Limb (tissue), 2 donors: ENCODE measurements at regions not wholly inside any gene's neighbourhood (a gene's known extent, or its start where the extent isn't known, plus 50 kb on each side); places are given as distances from the start of the nearest gene placed in this dataset.
A peak's percentile ranks its signal among the peaks of the same experiment; 100 is the strongest.

Experiments used
- DNase-seq, 2 donors: peaks; one replicate each; pipeline ENCODE4 v3.0.0-alpha.2; 2016; ENCODE audit errors: extremely low spot score in 2 of 2

DNA sequence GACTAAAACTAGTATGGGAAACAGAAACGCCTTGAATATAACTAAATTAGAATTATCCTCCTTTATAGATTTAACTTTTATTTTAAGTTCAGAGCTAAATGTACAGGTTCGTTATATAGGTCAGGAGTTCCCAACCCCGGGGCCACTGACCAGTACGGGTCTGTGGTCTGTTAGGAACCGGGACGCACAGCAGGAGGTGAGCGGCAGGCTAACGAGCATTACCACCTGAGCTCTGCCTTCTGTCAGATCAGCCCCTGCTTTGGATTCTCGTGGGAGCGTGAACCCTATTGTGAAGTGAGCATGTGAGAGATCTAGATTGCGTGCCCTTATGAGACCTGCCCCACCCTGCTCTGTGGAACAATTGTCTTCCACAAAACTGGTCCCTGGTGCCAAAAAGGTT is 51.0 kb downstream of the FAT4 start:
- DNase-seq, result no peak

DNA sequence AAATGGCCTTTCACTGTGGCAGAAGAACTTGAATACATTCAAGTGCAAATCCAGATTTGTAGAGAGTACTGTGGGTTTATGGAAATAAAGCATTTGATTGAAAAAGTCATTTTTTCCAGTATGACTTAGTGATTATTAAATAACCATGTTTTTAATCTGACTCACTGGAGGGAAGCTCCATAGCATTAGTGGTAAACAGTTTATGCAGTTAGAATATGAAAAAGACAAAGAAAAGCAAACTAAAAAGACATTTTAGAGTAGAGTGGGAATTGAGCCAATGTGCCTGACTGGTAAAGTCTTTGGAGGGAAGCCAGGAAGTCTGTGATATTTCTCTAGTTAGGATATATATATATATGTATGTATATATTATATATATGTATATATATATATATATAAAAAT is 53.4 kb downstream of the FAT4 start:
- peak in 1 of 2 donors; percentile 86 for DNase-seq

DNA sequence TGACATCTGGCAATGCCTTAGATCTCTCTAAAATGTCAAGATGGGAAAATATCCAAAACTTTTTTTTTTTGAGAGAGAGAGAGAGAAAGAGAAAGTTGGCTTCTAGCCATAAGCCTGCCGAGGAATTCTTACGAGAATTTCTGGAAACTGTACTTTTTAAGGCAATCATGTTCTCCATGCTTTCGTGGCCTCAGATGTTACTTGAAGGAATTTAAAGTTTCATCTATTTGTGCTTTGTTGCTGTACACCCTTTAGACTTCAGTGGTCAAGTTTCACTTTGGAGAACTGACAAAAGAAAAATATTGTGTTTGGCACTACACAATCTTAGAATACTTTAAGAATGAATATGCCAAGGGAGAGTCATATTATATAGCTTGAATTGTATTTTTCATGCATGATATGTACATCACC is 53.9 kb downstream of the FAT4 start:
- peak in 1 of 2 donors; percentile 86 for DNase-seq

DNA sequence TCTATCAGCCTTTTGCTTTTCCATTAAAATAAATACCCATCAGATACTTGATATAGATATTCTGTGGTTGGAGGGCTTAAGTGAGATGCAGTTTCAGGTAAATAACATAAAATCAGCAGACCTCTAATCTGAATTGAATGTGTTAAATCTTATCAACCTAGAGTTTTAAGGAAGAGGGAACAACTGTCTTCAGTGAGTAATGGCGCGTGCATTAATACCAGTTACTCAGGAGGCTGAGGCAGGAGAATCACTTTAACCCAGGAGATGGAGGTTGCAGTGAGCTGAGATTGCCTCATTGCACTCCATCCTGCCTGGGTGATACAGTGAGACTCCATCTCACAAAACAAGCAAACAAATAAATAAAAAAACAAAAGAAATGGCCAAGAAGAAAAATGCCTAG is 54.3 kb downstream of the FAT4 start:
- no peak for DNase-seq

- DNase-seq, result no peak
Observed at GRCh38 chr4:125370478-125370877, 55.7 kb downstream of the FAT4 start.

DNA sequence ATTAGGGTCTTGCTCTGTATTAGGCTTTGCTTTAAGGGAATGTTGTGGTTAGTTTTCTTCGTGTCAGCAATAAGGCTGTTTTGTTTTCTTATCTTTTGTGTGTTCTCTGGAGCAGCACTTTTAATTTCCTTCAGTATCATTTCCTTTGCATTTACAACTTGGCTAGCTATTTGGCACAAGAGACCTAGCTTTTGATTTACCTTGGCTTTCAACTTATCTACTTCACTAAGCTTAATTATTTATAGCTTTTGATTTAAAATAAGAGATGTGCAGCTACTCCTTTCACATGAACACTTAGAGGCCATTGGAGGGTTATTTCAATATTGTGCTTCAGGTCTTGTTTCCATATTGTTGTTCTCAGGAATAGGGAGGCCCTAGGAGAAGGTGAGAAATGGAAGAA is 68.2 kb downstream of the FAT4 start:
- DNase-seq, result no peak

- no peak for DNase-seq
Observed at GRCh38 chr4:125387770-125388169, 73.0 kb downstream of the FAT4 start.

- DNase-seq, result peak in 1 of 2 donors; percentile 58
Observed at GRCh38 chr4:125388613-125389012, 73.9 kb downstream of the FAT4 start.

- DNase-seq, result peak in 1 of 2 donors; percentile 51
Observed at GRCh38 chr4:125389713-125390112, 75.0 kb downstream of the FAT4 start.

DNA sequence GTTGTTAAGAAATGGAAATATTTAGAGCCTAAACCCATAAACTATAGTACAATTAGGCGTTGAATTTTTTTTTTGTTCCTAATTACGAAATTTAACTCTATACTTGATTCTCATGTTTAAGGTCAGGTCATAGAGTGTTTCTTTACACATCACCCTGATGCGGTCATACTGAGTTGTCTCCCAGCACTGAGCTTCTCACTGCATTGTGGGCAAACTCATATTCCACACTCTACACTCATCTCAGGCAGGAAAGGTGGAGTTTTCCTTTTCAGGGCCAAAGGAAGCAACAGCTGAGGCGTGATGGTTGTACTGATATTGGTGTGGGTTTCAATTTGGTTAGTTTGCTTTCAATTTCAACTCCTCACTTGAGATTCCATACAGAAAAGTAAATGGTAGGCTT is 75.4 kb downstream of the FAT4 start:
- DNase-seq, result no peak

DNA sequence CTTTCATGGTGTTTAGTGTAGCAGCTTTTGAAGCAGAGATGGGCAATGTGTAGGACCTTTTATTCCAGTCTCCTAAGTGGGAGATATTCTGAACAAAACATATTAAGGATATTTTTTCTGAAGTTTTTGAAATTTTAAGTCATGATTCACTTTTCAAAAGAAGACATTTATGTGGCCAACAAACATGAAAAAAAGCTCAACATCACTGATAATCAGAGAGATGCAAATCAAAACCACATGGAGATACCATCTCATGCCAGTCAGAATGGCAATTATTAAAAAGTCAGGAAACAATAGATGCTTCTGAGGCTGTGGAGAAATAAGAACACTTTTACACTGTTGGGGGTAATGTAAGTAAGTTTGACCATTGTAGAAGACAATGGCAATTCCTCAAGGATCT is 76.0 kb downstream of the FAT4 start:
- DNase-seq, result no peak

- no peak for DNase-seq
Observed at GRCh38 chr4:125392694-125393093, 77.9 kb downstream of the FAT4 start.

GRCh38 chr4:125393825-125394224 is 79.1 kb downstream of the FAT4 start:
- no peak for DNase-seq

DNA sequence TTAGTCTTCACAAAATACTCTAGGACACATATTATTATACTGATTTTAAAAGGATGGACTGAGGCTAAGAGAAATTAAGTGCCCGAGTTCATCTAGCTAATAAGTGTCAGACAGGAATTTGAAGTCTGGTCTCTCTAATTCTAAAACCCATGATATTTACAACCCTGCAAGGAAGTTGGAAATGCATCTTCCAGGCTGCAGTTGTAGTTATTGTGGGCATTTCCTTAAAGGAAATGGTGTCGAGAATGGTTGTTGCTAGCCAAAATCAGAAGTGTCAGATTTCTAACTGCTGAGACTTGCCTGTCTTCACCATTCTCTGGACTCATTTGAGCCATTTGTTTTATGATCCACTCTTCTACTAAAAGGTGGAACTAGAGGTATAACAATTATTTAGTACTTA is 82.5 kb downstream of the FAT4 start:
- DNase-seq, result no peak

GRCh38 chr4:125398263-125399002 is 83.7 kb downstream of the FAT4 start:
- no peak for DNase-seq

GRCh38 chr4:125400756-125401155 is 86.0 kb downstream of the FAT4 start:
- no peak for DNase-seq

GRCh38 chr4:125401784-125402183 is 87.0 kb downstream of the FAT4 start:
- no peak for DNase-seq

DNA sequence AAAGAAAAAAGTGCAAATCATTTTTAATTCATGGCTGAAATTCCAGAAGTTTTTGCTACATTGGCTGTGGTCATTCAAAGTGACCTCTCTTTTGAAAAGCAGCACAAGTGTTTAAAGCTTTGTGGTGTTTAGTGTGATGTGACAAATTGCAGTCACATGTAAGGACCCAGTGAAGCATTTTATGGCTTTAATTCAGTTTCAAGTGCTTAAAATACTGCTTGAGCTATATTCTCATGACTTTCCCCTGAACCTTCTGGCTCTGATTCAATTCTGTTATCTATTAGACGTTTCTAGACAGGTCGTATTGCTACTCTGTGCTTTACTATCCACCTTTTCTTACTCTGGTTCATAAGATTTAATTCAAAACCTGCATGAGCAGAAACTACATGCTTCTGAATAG is 105.8 kb downstream of the FAT4 start:
- no peak for DNase-seq

DNA sequence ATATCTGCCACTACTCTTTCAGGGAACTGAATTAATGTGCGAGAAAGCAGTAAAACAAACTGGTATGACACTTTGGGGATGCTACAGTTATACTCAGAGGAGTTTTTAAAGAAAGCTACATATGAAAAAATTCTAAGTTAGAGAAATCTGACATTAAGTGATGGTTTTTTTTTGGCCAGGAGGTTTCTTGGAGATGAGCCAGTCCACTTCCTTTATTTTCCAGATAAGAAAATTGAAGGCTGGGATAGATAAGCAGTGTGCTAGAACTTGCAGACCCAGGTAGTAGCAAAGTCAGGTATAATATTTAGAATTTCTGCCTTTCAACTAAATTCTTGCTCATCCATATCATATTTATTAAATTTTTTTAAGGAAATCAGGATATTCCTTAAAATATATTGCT is 106.8 kb downstream of the FAT4 start:
- no peak for DNase-seq

GRCh38 chr4:125423124-125423523 is 108.4 kb downstream of the FAT4 start:
- no peak for DNase-seq

GRCh38 chr4:125428832-125429231 is 114.1 kb downstream of the FAT4 start:
- DNase-seq, result no peak

DNA sequence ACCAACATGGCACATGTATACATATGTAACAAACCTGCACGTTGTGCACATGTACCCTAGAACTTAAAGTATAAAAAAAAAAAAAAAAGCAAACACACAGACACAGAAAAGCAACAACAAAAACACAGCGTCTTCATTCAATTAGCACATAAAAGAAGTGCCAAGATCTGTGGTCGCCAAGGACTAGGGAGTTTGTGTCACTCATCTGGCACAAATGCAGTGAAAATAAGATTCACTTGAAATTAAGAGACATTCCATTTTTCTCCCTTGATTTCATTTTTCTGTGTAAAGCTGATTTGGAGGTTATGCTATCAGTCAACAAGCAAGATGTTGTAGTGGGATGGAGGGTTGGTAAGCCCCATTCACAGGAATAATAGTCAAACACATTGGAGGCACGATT is 115.3 kb downstream of the FAT4 start:
- DNase-seq, result no peak

DNA sequence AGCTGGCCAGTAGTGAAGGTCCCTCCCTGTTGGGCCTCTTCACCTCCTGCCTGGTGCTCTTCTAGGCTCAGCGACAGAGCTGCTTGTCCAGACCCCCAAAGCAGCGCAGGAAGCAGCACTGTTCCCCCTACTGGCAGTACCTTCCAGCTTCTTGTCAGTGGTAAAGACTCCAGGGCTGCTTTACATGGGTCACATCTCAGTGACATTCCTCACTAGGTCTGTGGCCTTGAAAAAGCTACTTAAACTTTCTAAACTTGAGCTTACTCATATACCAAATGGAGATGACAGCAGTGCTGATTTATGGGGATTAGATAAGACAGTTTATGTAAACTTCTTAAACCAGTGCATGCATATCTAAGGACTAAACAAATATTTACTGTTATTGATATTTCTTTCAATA is 117.3 kb downstream of the FAT4 start:
- DNase-seq, result no peak

DNA sequence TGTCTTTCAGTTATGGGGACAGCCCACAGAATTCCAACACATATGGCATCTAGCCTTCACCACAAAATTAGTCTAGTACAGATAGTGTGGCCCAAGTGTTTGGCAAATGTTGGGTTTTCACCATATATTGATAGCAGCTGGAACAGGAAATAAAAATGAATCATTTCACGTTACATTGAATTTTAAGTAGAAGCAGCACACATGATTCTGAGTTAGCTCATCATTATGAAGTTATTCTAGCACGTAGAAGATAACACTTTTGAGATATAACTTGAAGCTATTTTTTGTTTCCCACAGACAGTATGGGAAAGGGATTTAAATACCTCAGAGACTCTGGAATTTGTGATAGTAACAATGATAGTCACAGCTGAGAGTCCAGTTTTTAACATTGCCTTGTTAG is 118.7 kb downstream of the FAT4 start:
- no peak for DNase-seq
